Activated T-cell treated with anti-CD3 and anti-CD28 coated beads for 1 hour (primary cell): ENCODE measurements at regions not wholly inside any gene's neighbourhood (a gene's known extent, or its start where the extent isn't known, plus 50 kb on each side); places are given as distances from the start of the nearest gene placed in this dataset.

Source experiments
- DNase-seq: peaks from one replicate; pipeline ENCODE4 v3.0.0-alpha.2; 2020; ENCODE audit warnings: low read depth

DNA sequence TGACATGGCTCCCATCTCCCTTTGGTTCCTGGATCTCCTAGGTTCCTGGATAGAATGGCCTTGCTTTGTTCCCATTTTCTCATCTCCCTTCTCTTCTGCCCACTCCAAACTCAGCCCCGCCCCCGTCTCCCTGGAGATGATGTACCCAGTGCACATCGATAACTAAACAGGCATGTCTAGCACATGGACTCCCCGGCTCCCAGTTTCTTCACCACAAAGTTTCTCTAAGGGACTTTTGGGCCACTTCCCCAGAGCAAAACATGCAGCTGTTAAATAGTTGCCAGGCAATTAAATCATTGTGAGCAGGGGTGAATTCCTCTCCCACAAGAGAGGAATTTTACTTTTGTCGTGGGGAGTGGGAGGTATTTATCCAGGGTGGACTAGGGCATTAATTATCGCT lies 259.0 kb downstream of the GADD45G start:
- DNase-seq: no peak

- DNase-seq: no peak
Observed at GRCh38 chr9:89864257-89864656, 259.4 kb downstream of the GADD45G start.

DNA sequence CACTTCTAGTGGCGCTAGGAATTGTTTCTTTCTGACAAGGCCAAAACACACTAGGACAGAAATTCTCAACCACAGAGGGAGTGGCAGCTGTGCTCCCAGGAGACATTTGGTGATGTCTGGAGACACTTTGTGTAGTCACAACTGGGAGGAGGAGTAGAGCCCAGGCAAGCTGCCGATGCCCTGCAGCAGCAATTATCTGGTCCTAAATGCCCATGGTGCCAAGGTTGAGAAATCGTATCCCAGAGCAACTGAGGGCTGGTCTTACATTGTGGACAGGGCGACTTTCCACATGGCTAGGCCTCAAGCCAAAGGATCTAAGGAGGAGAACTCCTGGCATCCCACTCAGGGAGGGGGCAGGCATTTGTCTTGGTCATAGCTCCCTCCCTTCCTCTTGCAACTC lies 259.9 kb downstream of the GADD45G start:
- DNase-seq: no peak

- no peak for DNase-seq
Observed at GRCh38 chr9:89865357-89865756, 260.5 kb downstream of the GADD45G start.

GRCh38 chr9:89865981-89866380 lies 261.2 kb downstream of the GADD45G start:
- no peak for DNase-seq

DNA sequence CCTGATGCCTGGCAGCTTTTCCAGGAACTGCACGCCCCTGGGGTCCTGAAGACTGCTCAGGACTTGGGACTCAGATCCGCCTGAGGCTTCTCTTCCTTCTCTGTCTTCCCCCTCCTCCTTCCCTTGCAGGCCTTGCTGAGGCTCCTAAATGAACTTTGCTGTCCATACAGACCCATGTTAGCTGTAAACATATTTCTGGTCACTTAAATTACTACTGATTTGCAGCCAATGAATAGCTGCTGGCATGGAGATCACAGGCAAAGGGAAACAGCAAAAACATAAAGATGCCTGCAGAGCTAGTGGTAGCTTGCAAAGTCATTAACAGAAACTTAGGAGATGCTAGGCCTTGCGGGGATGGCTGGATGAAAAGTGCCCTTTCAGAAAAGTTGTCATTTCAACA lies 261.9 kb downstream of the GADD45G start:
- DNase-seq: no peak

DNA sequence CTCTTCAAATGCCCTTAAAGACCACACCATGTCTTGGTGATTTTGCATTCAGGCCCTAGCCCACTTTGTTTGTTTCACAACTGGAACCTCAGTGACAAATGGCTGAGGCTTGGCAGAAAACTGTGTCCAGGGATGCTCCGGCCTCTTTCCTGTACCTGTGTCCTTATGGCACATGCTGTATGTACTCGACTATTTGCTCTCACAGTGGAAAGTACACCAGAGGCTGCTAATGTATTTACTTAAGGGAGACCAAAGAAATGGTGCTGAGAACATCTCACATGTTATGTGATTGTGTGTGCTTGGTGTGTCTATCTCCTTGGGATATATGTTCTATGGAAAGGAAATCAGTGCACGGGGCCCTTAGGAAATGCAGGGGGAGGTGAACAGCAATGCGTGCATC lies 263.3 kb downstream of the GADD45G start:
- DNase-seq: no peak

- DNase-seq: no peak
Observed at GRCh38 chr9:89869793-89870580, 265.2 kb downstream of the GADD45G start.

- DNase-seq: no peak
Observed at GRCh38 chr9:89871871-89872331, 267.1 kb downstream of the GADD45G start.

GRCh38 chr9:89872426-89872912 lies 267.7 kb downstream of the GADD45G start:
- DNase-seq: no peak

DNA sequence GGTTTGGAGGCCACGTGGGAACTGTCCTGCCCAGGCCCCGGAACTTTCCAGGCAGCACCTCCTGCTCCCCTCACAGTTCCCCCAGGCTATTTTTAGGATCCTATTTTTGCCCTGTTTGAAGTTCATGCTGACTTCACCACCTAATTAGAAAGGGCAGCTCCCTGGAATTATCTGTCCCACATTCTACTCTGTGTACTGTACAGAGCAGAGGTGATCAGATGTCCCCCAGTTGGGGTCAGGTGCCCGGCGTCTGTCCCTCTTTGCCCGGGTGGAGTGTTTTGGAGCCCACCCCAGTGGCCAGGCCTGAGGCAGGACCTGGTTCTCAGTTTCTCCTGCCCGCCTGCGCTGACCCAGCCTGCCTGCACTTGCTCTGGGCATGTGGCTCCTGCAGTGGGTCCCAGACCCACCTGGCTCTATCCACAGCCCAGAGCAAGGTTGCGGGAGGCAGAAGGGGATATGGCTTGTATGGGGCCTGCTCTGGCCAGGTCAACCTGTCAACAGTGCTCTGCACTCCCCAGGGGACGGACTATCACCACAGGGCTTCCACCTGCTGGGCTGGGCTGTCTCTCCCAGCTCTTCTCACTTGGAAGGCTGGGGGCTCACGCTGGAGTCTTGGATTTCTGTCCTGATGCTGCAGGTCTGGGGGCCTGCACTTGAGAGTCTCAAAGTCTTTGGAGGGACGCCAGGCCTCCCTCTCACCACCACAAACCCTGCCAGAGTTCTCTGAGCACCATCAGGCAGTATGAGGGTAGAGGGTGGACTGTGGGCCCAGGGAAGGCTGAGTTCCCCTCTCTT lies 268.3 kb downstream of the GADD45G start:
- DNase-seq: no peak

DNA sequence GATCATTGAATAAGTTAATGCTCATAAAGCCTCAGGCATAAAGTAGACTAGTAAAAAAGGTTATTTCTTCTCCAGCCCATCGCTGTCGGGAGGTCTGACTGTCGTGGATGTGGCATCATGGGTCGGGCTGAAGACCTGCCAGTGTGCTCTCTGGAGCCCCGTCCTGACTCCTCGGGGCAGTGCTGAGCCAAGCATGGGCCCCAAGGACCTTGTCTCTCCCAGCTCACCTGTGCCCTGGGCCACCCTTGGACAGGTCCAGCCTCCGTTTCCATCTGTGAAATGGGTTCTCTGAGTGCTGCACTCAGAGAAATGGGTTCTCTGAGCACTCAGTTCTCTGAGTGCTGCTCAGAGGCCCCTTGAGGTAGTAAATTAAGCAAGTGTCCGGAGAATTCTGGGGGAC lies 269.0 kb downstream of the GADD45G start:
- DNase-seq: no peak

- DNase-seq: no peak
Observed at GRCh38 chr9:89874351-89875321, 269.8 kb downstream of the GADD45G start.

GRCh38 chr9:89877051-89878002 lies 272.5 kb downstream of the GADD45G start:
- no peak for DNase-seq

GRCh38 chr9:89878003-89878411 lies 273.2 kb downstream of the GADD45G start:
- no peak for DNase-seq

DNA sequence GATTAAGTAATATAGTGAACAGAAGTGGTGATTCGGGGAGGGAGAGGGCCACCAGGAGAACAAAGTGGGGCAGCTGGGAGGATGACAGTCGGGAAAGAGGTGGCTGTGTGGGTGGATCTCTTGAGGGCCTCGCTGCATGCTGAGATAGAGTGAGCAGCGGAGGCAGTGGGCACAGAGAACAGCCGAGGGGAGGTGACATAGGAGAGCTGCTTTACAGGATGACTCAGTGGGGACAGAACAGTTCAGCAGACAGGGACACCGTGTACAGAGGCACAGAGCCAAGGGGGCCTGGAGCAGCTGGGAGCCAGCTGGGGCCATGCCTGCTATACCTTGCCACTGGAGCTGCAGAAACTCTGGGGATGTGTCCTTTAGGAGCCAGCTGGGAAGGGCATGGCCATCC lies 273.9 kb downstream of the GADD45G start:
- DNase-seq: no peak

DNA sequence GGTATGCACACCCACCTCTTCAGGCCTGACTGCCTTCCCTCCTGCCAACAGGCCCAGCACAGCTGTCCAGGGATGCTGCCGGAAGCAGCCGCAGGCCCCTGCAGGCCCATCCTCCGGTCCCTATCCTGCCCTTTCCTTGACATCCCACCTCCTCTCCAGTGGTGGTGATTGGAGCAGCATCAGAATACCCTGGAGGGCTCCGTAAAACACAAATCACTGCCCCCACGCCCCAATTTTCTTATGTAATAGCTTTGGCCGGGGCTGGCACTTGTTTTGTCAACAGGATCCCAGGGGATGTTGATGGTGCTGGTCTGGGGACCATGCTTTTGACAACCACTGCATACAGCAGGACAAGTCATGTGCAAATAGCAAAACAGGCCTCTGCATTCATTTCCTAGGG lies 274.5 kb downstream of the GADD45G start:
- DNase-seq: no peak

- DNase-seq: no peak
Observed at GRCh38 chr9:89879701-89880100, 274.9 kb downstream of the GADD45G start.

GRCh38 chr9:89880161-89880560 lies 275.3 kb downstream of the GADD45G start:
- no peak for DNase-seq

- no peak for DNase-seq
Observed at GRCh38 chr9:89880721-89881120, 275.9 kb downstream of the GADD45G start.

DNA sequence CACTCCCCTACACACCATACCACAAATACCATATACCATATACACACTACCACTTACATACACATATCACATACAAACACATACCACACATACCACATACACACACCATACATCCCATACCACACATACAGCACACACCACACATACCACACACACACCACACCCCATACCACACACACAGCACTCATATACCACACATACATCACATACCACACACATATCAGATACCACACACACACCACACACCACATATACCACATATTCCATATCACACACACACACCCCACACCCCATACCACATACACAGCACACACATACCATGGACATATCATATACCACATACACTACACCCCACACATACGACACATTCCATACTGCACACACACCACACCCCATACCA lies 276.6 kb downstream of the GADD45G start:
- DNase-seq: no peak
